ENCODE measurements at regions not wholly inside any gene's neighbourhood (a gene's known extent, or its start where the extent isn't known, plus 50 kb on each side); places are given as distances from the start of the nearest gene placed in this dataset.

DNA sequence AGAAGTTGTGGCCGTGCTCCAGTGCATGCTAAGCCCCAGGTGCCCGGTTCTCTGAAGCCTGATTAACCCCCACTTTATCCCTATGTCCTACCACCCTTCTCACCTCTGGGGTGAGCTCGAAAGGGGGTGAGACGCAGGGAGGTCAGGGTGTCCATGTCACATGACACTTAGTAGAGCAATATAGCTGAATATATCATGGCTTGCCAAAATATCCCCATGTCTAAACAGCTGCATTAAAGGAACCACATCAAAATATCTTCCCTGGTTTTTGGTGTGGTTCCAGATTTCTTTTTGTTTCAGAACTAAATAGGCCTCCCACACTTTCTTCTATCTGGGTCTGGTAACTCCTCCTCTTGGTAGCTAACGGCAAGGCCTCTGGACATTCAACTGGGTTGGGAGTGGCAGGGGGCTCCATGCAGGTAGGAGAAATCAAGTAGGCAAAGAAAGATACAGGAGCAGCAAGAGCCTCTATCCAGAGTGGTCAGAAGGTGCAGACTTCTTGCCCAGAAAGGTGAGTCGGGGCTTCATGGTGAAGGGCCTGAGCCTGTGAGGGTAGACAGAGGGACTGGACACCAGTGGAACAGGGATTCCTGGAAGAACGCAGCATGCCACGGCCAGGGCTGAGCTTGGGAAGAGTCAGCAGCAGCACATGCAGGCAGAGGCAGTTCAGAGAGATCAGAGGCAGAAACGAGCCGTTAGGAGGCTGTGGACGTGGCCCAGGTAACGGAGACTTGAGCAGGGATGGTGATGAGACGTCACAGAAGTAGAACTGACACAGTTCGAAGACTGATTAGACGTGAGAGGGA lies 202.8 kb upstream of the DIO3 start:
- peaks cover 6% of the 10 kb centered on the region for H3K4me1 ChIP-seq
- TF ChIP-seq CTCF (IDR thresholded peaks at IDR 0.05): no peak
- no peak for TF ChIP-seq POLR2AphosphoS5 (IDR thresholded peaks at IDR 0.05)
- TF ChIP-seq EP300 (IDR thresholded peaks at IDR 0.05): no peak
- no peak for TF ChIP-seq POLR2A (IDR thresholded peaks at IDR 0.05)
- no peak overlapping the region for H3K4me3 ChIP-seq
- H3K27ac ChIP-seq: peak overlapping the region; percentile 78
- DNase-seq (ENCODE audit: low spot score in 2 of 2): no peak
- H3K36me3 ChIP-seq: no peaks in the 10 kb centered on the region
- WGBS: 82% methylated on average over 15 of the region's 15 CpGs
- no peaks in the 10 kb centered on the region for H3K27me3 ChIP-seq
- peaks cover 3% of the 10 kb centered on the region for H3K9me3 ChIP-seq

DNA sequence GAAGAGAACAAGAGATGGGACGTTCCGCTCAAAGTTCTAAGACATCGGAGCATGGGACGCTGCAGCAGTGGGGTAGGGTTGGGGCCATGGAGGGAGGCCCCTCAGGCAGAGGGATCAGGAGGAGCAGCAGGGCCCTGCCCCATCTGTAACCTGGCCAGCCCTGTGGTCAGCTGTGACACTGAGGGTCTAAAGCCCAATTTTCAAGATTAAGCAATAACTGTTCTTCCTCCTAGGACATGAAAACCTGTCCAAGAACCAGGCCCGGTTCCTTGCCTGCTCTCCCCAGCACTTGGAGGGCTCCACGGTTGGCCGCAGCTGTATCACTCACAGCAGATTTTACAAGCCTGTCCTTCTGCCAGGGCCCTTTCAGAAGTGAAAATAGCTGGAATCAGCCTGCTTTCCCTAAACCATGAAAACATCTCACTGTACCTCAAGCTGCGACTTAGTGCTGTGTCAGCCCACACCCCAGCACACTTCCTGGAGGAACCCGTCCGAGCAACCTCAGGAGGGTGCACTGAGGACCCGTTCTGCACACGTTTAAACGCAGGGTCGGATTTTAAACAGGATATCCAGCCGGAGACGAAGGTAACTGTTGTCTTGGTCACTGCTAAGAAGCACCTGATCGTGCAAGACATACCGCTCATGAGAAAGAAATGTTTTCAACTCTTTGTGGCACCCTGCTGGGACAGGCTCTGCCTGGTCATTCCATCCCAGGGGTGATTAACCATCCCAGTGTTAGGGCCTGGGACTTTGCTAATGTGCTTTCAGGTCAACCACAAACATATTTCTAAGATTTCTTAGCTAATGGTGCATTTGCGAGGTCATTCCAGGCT lies 201.9 kb upstream of the DIO3 start:
- TF ChIP-seq EP300 (IDR thresholded peaks at IDR 0.05): no peak
- no peak for TF ChIP-seq POLR2AphosphoS5 (IDR thresholded peaks at IDR 0.05)
- TF ChIP-seq CTCF (IDR thresholded peaks at IDR 0.05): no peak
- no peak for TF ChIP-seq POLR2A (IDR thresholded peaks at IDR 0.05)
- Histone ChIP-seq H3K9me3 (peaks cover 2% of the 10 kb centered on the region), H3K36me3 (no peaks in the 10 kb centered on the region), H3K4me3 (peak overlapping the region; percentile 11), H3K4me1 (peaks cover 15% of the 10 kb centered on the region), H3K27ac (peak overlapping the region; percentile 78), H3K27me3 (peaks cover 7% of the 10 kb centered on the region)
- no peak for DNase-seq (ENCODE audit: low spot score in 2 of 2)
- 61% methylated on average over 18 of the region's 19 CpGs for WGBS

GRCh38 chr14:101360054-101360911 lies 201.0 kb upstream of the DIO3 start:
- H3K27me3 ChIP-seq: peaks cover 15% of the 10 kb centered on the region
- peaks cover 22% of the 10 kb centered on the region for H3K4me1 ChIP-seq
- H3K36me3 ChIP-seq: no peaks in the 10 kb centered on the region
- no peaks in the 10 kb centered on the region for H3K9me3 ChIP-seq
- TF ChIP-seq POLR2A (IDR thresholded peaks at IDR 0.05) (no peak), POLR2AphosphoS5 (IDR thresholded peaks at IDR 0.05) (peak in 1 of 3 donors; percentile 21)
- DNase-seq (ENCODE audit: low spot score in 2 of 2): peak in 1 of 2 donors; percentile 82
- 58% methylated on average over 18 of the region's 21 CpGs for WGBS
- peak overlapping the region; percentile 11 for H3K4me3 ChIP-seq
- peak overlapping the region; percentile 78 for H3K27ac ChIP-seq

- H3K4me1 ChIP-seq: peaks cover 27% of the 10 kb centered on the region
- H3K27me3 ChIP-seq: peaks cover 20% of the 10 kb centered on the region
- no peak overlapping the region for H3K4me3 ChIP-seq
- TF ChIP-seq POLR2AphosphoS5 (IDR thresholded peaks at IDR 0.05): no peak
- TF ChIP-seq POLR2A (IDR thresholded peaks at IDR 0.05): no peak
- no peak for TF ChIP-seq CTCF (IDR thresholded peaks at IDR 0.05)
- TF ChIP-seq EP300 (IDR thresholded peaks at IDR 0.05): no peak
- 87% methylated on average over 16 of the region's 16 CpGs for WGBS
- peak overlapping the region; percentile 78 for H3K27ac ChIP-seq
- no peaks in the 10 kb centered on the region for H3K9me3 ChIP-seq
- no peaks in the 10 kb centered on the region for H3K36me3 ChIP-seq
- no peak for DNase-seq (ENCODE audit: low spot score in 2 of 2)
Observed at GRCh38 chr14:101361044-101361443, 200.3 kb upstream of the DIO3 start.

Measured in suprapubic skin (tissue), 4 donors.